Neural progenitor cell (in vitro differentiated cells): ENCODE measurements at regions not wholly inside any gene's neighbourhood (a gene's known extent, or its start where the extent isn't known, plus 50 kb on each side); places are given as distances from the start of the nearest gene placed in this dataset.

Experiments used
- EZH2 ChIP-seq: fragments of 200-600 bp; sonication (generic); IDR thresholded peaks from 2 replicates; pipeline ENCODE4 v1.6.1; 2017; ENCODE audit warnings: antibody characterized with exemption, mild to moderate bottlenecking, moderate library complexity
- TF ChIP-seq, protein P1 (sequence below): fragments of 200-600 bp; sonication (generic); IDR thresholded peaks from 2 replicates; pipeline ENCODE4 v1.5.1; 2017; ENCODE audit warnings: antibody characterized with exemption, mild to moderate bottlenecking

DNA sequence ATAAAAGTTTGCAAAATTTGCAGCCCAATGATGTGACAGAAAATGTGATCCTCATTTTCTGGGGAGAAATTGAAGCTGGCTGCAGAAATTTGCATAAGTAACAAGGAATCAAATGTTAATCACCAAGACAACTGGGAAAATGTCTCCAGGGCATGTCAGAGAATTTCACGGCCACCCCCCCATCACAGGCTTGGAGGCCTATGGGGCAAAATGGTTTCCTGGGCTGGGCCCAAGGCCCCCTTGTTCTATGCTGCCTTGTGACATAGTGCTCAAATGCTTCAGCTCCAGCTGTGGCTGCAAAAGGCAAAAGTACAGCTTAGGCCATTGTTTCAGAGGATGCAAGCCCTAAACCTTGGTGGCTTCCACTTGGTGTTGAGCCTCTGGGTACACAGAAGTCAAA lies 1202.6 kb downstream of the EPHA7 start:
- TF ChIP-seq, protein P1, sequence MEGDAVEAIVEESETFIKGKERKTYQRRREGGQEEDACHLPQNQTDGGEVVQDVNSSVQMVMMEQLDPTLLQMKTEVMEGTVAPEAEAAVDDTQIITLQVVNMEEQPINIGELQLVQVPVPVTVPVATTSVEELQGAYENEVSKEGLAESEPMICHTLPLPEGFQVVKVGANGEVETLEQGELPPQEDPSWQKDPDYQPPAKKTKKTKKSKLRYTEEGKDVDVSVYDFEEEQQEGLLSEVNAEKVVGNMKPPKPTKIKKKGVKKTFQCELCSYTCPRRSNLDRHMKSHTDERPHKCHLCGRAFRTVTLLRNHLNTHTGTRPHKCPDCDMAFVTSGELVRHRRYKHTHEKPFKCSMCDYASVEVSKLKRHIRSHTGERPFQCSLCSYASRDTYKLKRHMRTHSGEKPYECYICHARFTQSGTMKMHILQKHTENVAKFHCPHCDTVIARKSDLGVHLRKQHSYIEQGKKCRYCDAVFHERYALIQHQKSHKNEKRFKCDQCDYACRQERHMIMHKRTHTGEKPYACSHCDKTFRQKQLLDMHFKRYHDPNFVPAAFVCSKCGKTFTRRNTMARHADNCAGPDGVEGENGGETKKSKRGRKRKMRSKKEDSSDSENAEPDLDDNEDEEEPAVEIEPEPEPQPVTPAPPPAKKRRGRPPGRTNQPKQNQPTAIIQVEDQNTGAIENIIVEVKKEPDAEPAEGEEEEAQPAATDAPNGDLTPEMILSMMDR, result no peak
- no peak for TF ChIP-seq EZH2
